NCI-H526 treated with DMSO at 0.1 percent for 48 hours (cell line): ENCODE measurements at regions not wholly inside any gene's neighbourhood (a gene's known extent, or its start where the extent isn't known, plus 50 kb on each side); places are given as distances from the start of the nearest gene placed in this dataset.
"Not testable (repeated sequence)": the region's sequence is repeated elsewhere in the genome, so short reads cannot be mapped to it uniquely, and the experiment has no call there.

Experiments
- DNase-seq: peaks from one replicate; lab custom pipeline; 2025; lab: John Stamatoyannopoulos, UW

GRCh38 chr10:9126728-9127127, 1072.2 kb downstream of the GATA3 start:
- no peak for DNase-seq

GRCh38 chr10:9137368-9137767, 1082.9 kb downstream of the GATA3 start:
- DNase-seq: no peak

GRCh38 chr10:9138829-9139228, 1084.3 kb downstream of the GATA3 start:
- DNase-seq: not testable (repeated sequence)

- no peak for DNase-seq
Observed at GRCh38 chr10:9140373-9140772, 1085.9 kb downstream of the GATA3 start.

GRCh38 chr10:9147475-9147874, 1093.0 kb downstream of the GATA3 start:
- DNase-seq: no peak

- DNase-seq: no peak
Observed at GRCh38 chr10:9149134-9149533, 1094.6 kb downstream of the GATA3 start.

GRCh38 chr10:9153057-9153456, 1098.6 kb downstream of the GATA3 start:
- not testable (repeated sequence) for DNase-seq

GRCh38 chr10:9157656-9158055, 1103.2 kb downstream of the GATA3 start:
- DNase-seq: no peak

GRCh38 chr10:9158675-9159074, 1104.2 kb downstream of the GATA3 start:
- no peak for DNase-seq

- DNase-seq: no peak
Observed at GRCh38 chr10:9160275-9160674, 1105.8 kb downstream of the GATA3 start.

GRCh38 chr10:9163699-9164098, 1109.2 kb downstream of the GATA3 start:
- DNase-seq: no peak

- no peak for DNase-seq
Observed at GRCh38 chr10:9166770-9167169, 1112.3 kb downstream of the GATA3 start.

- no peak for DNase-seq
Observed at GRCh38 chr10:9172276-9172675, 1117.8 kb downstream of the GATA3 start.

- no peak for DNase-seq
Observed at GRCh38 chr10:9175200-9175599, 1120.7 kb downstream of the GATA3 start.

- not testable (repeated sequence) for DNase-seq
Observed at GRCh38 chr10:9183197-9183880, 1128.9 kb downstream of the GATA3 start.

GRCh38 chr10:9188022-9188810, 1133.7 kb downstream of the GATA3 start:
- DNase-seq: no peak

- no peak for DNase-seq
Observed at GRCh38 chr10:9189448-9189847, 1135.0 kb downstream of the GATA3 start.

GRCh38 chr10:9193120-9193519, 1138.6 kb downstream of the GATA3 start:
- DNase-seq: no peak

- no peak for DNase-seq
Observed at GRCh38 chr10:9195385-9195784, 1140.9 kb downstream of the GATA3 start.

- DNase-seq: no peak
Observed at GRCh38 chr10:9198611-9199010, 1144.1 kb downstream of the GATA3 start.

- DNase-seq: no peak
Observed at GRCh38 chr10:9205558-9205957, 1151.1 kb downstream of the GATA3 start.

GRCh38 chr10:9209105-9209798, 1154.8 kb downstream of the GATA3 start:
- peak; percentile 7 for DNase-seq

- DNase-seq: no peak
Observed at GRCh38 chr10:9211228-9211627, 1156.7 kb downstream of the GATA3 start.
